B cell (primary cell): ENCODE measurements at regions not wholly inside any gene's neighbourhood (a gene's known extent, or its start where the extent isn't known, plus 50 kb on each side); places are given as distances from the start of the nearest gene placed in this dataset.

ENCODE experiments used
- ATAC-seq: fragments of 200-7000 bp; cut with Tn5 transposase; one replicate; pipeline ENCODE4 v1.10.0; 2021; ENCODE audit warnings: low read depth, mild to moderate bottlenecking, moderate number of reproducible peaks, moderate library complexity
- CTCF ChIA-PET: fragments of 350-600 bp; sonication (Branson Sonifier 250); formaldehyde crosslinking; loops from one replicate; lab custom pipeline; 2021; ENCODE audit warnings: antibody characterized with exemption, inconsistent platforms; lab: Charles Lee
- POLR2A ChIA-PET: fragments of 350-600 bp; sonication (Branson Sonifier 250); formaldehyde crosslinking; loops from one replicate; lab custom pipeline; 2021; ENCODE audit warnings: antibody characterized with exemption; lab: Charles Lee
- DNase-seq: peaks from one replicate; pipeline ENCODE4 v3.0.0; 2013
- H2AFZ ChIP-seq: 2 replicates; pipeline ENCODE4 v1.6.1; 2012; ENCODE audit warnings: mild to moderate bottlenecking, low read depth, low read length; ENCODE audit not compliant: insufficient read depth, poor library complexity, severe bottlenecking
- H3K27ac ChIP-seq, 2 donors: 1 replicate in 1 of 2; 2 replicates in 1 of 2; pipeline ENCODE4 v1.5.1; 2012 to 2013; ENCODE audit warnings: low read length in 2 of 2, mild to moderate bottlenecking in 2 of 2, moderate library complexity in 1 of 2
- H3K27me3 ChIP-seq, 4 experiments: fragments of 200-600 bp in 1 of 4; sonication (generic) in 1 of 4; replicated peaks in 1 of 4; 1 replicate in 2 of 4; 2 replicates in 2 of 4; pipeline versions ENCODE4 v1.6.1 to v1.7.0; 2013 to 2016; ENCODE audit warnings: low read length in 3 of 4, mild to moderate bottlenecking in 2 of 4, mixed read lengths in 1 of 4, moderate library complexity in 1 of 4; ENCODE audit not compliant: insufficient read depth in 4 of 4, control insufficient read depth in 3 of 4; ENCODE audit errors: control extremely low read depth in 1 of 4
- H3K36me3 ChIP-seq, 2 experiments: replicated peaks in 1 of 2; 1 replicate in 1 of 2; 2 replicates in 1 of 2; pipeline versions ENCODE4 v1.6.1 to v1.7.1; 2013; ENCODE audit warnings: low read length in 1 of 2; ENCODE audit not compliant: insufficient read depth in 2 of 2, control insufficient read depth in 1 of 2; ENCODE audit errors: control extremely low read depth in 1 of 2, extremely low read depth in 1 of 2
- H3K4me1 ChIP-seq, 2 donors: fragments of 200-600 bp in 1 of 2; sonication (generic) in 1 of 2; 1 replicate in 1 of 2; 2 replicates in 1 of 2; pipeline versions ENCODE4 v1.5.1 to v1.6.1; 2013 to 2017; ENCODE audit warnings: low read length in 2 of 2; ENCODE audit not compliant: control insufficient read depth in 2 of 2, insufficient read depth in 2 of 2
- H3K4me2 ChIP-seq: replicated peaks from 2 replicates; pipeline ENCODE3; 2012; ENCODE audit warnings: mild to moderate bottlenecking, low read depth, low read length; ENCODE audit not compliant: poor library complexity, severe bottlenecking
- H3K4me3 ChIP-seq, 5 experiments: fragments of 200-600 bp in 1 of 5; sonication (generic) in 1 of 5; 1 replicate in 3 of 5; 2 replicates in 2 of 5; pipeline versions ENCODE4 v1.5.1 to v1.7.0; 2011 to 2016; ENCODE audit warnings: low read length in 4 of 5, mild to moderate bottlenecking in 4 of 5, low read depth in 2 of 5, control low read depth in 1 of 5, moderate library complexity in 1 of 5; ENCODE audit not compliant: insufficient read depth in 1 of 5; ENCODE audit errors: control extremely low read depth in 1 of 5, extremely low read depth in 1 of 5
- H3K79me2 ChIP-seq: fragments of 200-600 bp; sonication (generic); one replicate; pipeline ENCODE4 v1.6.0; 2016; ENCODE audit warnings: low read length; ENCODE audit not compliant: control insufficient read depth, insufficient read depth
- H3K9ac ChIP-seq: fragments of 200-600 bp; sonication (generic); 2 replicates; pipeline ENCODE4 v1.6.1; 2017; ENCODE audit warnings: mild to moderate bottlenecking, low read length, moderate library complexity
- H3K9me3 ChIP-seq, 3 donors: one replicate each; pipeline versions ENCODE4 v1.6.1 to v1.7.1; 2013; ENCODE audit warnings: low read length in 2 of 3; ENCODE audit not compliant: control insufficient read depth in 2 of 3, insufficient read depth in 1 of 3; ENCODE audit errors: control extremely low read depth in 1 of 3
- H4K20me1 ChIP-seq: 2 replicates; pipeline ENCODE4 v1.6.0; 2012; ENCODE audit warnings: mild to moderate bottlenecking, low read length; ENCODE audit not compliant: insufficient read depth, control insufficient read depth, poor library complexity, severe bottlenecking
- H3K27ac Mint-ChIP-seq: one replicate; pipeline ENCODE4 v1.8.0; 2021; ENCODE audit warnings: mixed read lengths
- H3K27me3 Mint-ChIP-seq: one replicate; pipeline ENCODE4 v1.8.0; 2021; ENCODE audit warnings: mixed read lengths
- H3K4me1 Mint-ChIP-seq: one replicate; pipeline ENCODE4 v1.8.0; 2021; ENCODE audit warnings: mixed read lengths
- H3K4me3 Mint-ChIP-seq: one replicate; pipeline ENCODE4 v1.8.0; 2021; ENCODE audit warnings: mixed read lengths
- H3K9me3 Mint-ChIP-seq: one replicate; pipeline ENCODE4 v1.8.0; 2022; ENCODE audit warnings: mixed read lengths; ENCODE audit not compliant: insufficient read depth
- CTCF ChIP-seq: fragments of 200-600 bp; IDR thresholded peaks from one replicate; pipeline ENCODE4 v1.8.0; 2022; ENCODE audit warnings: antibody characterized with exemption, mild to moderate bottlenecking
- EZH2 ChIP-seq: IDR thresholded peaks from 2 replicates; pipeline ENCODE4 v1.6.1; 2012; ENCODE audit warnings: borderline replicate concordance, low read depth, mild to moderate bottlenecking, moderate library complexity, low read length; ENCODE audit not compliant: insufficient read depth, poor library complexity, severe bottlenecking
- WGBS: methylation state at CpG from one replicate; pipeline ENCODE4 v1.1.5; 2013; ENCODE audit warnings: missing lambda C conversion rate; ENCODE audit not compliant: insufficient coverage; 5-methylcytosine and 5-hydroxymethylcytosine counted together
- intact Hi-C: fragments of 100-400 bp; cut with micrococcal nuclease; formaldehyde crosslinking; loops from one replicate; pipeline ENCODE4 v1.10.0; 2022

- H3K4me1 ChIP-seq: no peaks in the 10 kb centered on the region
- H3K4me3 ChIP-seq: no peak overlapping the region
- peaks cover 0 to 4% (median 3%) of the 10 kb centered on the region in 3 donors for H3K9me3 ChIP-seq
- intact Hi-C loops: no loop called here
- H3K4me2 ChIP-seq: no peak overlapping the region
- no peak overlapping the region for H2AFZ ChIP-seq
- CTCF ChIA-PET: interaction anchor here (0.7 kb wide), 1 partner anchor 12 kb away, joined by 3 read pairs; no protein-coding TSS in a partner anchor
- H3K36me3 ChIP-seq: no peaks in the 10 kb centered on the region
- H3K79me2 ChIP-seq: no peaks in the 10 kb centered on the region
- ATAC-seq: no peak
- H3K27me3 Mint-ChIP-seq: peaks cover 17% of the 10 kb centered on the region
- H3K9me3 Mint-ChIP-seq: peaks cover 5% of the 10 kb centered on the region
- 90% methylated on average over 4 of the region's 4 CpGs for WGBS
- no peaks in the 10 kb centered on the region for H4K20me1 ChIP-seq
- no peak overlapping the region for H3K9ac ChIP-seq
- no peak overlapping the region for H3K27ac Mint-ChIP-seq
- no peaks in the 10 kb centered on the region for H3K4me1 Mint-ChIP-seq
- H3K4me3 Mint-ChIP-seq: no peak overlapping the region
- DNase-seq: no peak
- H3K27ac ChIP-seq: no peak overlapping the region
- POLR2A ChIA-PET: no interaction called here
- H3K27me3 ChIP-seq: no peaks in the 10 kb centered on the region
- TF ChIP-seq EZH2 (no peak), CTCF (no peak)
Measured at GRCh38 chr15:81924729-81925128, 121.1 kb downstream of the MEX3B start.

- no peaks in the 10 kb centered on the region for H4K20me1 ChIP-seq
- no peak overlapping the region for H3K9ac ChIP-seq
- H3K4me3 ChIP-seq: no peak overlapping the region
- CTCF ChIA-PET: interaction anchor here (0.7 kb wide), 1 partner anchor 13 kb away, joined by 3 read pairs; no protein-coding TSS in a partner anchor
- no peak overlapping the region for H3K27ac ChIP-seq
- Mint-ChIP-seq H3K27ac (no peak overlapping the region), H3K4me3 (no peak overlapping the region), H3K9me3 (peaks cover 5% of the 10 kb centered on the region), H3K27me3 (peaks cover 17% of the 10 kb centered on the region), H3K4me1 (no peaks in the 10 kb centered on the region)
- no CpG with 5 or more reads among the region's 4 CpGs for WGBS
- H3K27me3 ChIP-seq: no peaks in the 10 kb centered on the region
- H2AFZ ChIP-seq: no peak overlapping the region
- POLR2A ChIA-PET: no interaction called here
- ATAC-seq: no peak
- H3K4me2 ChIP-seq: no peak overlapping the region
- peaks cover 0 to 12% (median 12%) of the 10 kb centered on the region in 3 donors for H3K9me3 ChIP-seq
- DNase-seq: no peak
- intact Hi-C loops: no loop called here
- no peaks in the 10 kb centered on the region for H3K79me2 ChIP-seq
- TF ChIP-seq EZH2: no peak
- no peak for TF ChIP-seq CTCF
- H3K4me1 ChIP-seq: no peaks in the 10 kb centered on the region
- H3K36me3 ChIP-seq: no peaks in the 10 kb centered on the region
Measured at GRCh38 chr15:81923561-81924350, 122.1 kb downstream of the MEX3B start.
